IMR-90 (cell line): ENCODE measurements at regions not wholly inside any gene's neighbourhood (a gene's known extent, or its start where the extent isn't known, plus 50 kb on each side); places are given as distances from the start of the nearest gene placed in this dataset.

ENCODE experiments used
- BHLHE40 ChIP-seq: fragments of 150-350 bp; IDR thresholded peaks from 2 replicates; pipeline ENCODE4 v1.6.1; 2016; ENCODE audit warnings: mild to moderate bottlenecking, low read depth, low read length
- CEBPB ChIP-seq: IDR thresholded peaks from 2 replicates; pipeline ENCODE4 v1.6.1; 2012; ENCODE audit warnings: low read depth, low read length, improper control_type of control experiment
- CHD1 ChIP-seq: IDR thresholded peaks from 2 replicates; pipeline ENCODE4 v1.6.1; 2012; ENCODE audit warnings: low read depth, low read length, improper control_type of control experiment
- FOS ChIP-seq: fragments of 150-350 bp; IDR thresholded peaks from 2 replicates; pipeline ENCODE4 v1.6.1; 2016; ENCODE audit warnings: low read depth, low read length
- MAFK ChIP-seq: IDR thresholded peaks from 2 replicates; pipeline ENCODE4 v1.6.1; 2012; ENCODE audit warnings: low read depth, low read length, improper control_type of control experiment
- MAZ ChIP-seq: IDR thresholded peaks from 2 replicates; pipeline ENCODE4 v1.6.1; 2012; ENCODE audit warnings: low read depth, mild to moderate bottlenecking, low read length, improper control_type of control experiment, moderate library complexity, borderline replicate concordance
- NFE2L2 ChIP-seq: fragments of 150-350 bp; IDR thresholded peaks from 2 replicates; pipeline ENCODE4 v1.6.1; 2016; ENCODE audit warnings: low read depth, mild to moderate bottlenecking, low read length
- POLR2A ChIP-seq: IDR thresholded peaks from 2 replicates; pipeline ENCODE4 v1.6.1; 2012; ENCODE audit warnings: mild to moderate bottlenecking, low read depth, low read length
- RAD21 ChIP-seq: IDR thresholded peaks from 2 replicates; pipeline ENCODE4 v1.6.1; 2012; ENCODE audit warnings: low read length, improper control_type of control experiment
- RCOR1 ChIP-seq: IDR thresholded peaks from 2 replicates; pipeline ENCODE4 v1.6.1; 2012; ENCODE audit warnings: mild to moderate bottlenecking, low read length, improper control_type of control experiment; ENCODE audit not compliant: insufficient replicate concordance
- TF ChIP-seq, protein P1 (sequence below): conservative IDR thresholded peaks from 2 replicates; pipeline ENCODE4 v1.5.1; 2012; ENCODE audit warnings: mild to moderate bottlenecking, low read depth, low read length, improper control_type of control experiment
- TF ChIP-seq, protein P2 (sequence below): fragments of 150-350 bp; IDR thresholded peaks from 2 replicates; pipeline ENCODE4 v1.6.1; 2017; ENCODE audit warnings: mild to moderate bottlenecking, antibody characterized with exemption, low read length, low read depth
- TF ChIP-seq, protein P3 (sequence below): fragments of 150-350 bp; IDR thresholded peaks from 2 replicates; pipeline ENCODE4 v1.6.1; 2016; ENCODE audit warnings: low read depth, mild to moderate bottlenecking, low read length, moderate library complexity, borderline replicate concordance

DNA sequence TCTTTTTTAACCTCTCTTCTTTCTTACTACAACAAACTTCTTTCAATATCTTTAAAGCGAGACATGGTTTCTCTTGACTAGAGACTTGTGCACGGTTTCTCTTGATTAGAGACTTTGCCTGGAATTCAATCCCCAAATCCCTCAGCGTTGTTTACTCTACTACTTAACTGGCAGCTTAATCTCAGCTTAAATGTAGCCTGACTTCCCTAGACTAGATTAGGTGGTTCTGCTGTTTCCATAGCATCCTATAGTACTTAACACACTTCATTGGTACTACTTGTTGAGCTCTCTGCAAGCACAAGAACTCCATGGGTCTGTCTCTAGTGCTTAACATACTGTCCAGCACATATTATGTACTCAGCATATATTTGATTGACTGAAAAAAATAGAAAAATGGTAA lies 168.2 kb upstream of the GPR149 start:
- TF ChIP-seq, protein P1, sequence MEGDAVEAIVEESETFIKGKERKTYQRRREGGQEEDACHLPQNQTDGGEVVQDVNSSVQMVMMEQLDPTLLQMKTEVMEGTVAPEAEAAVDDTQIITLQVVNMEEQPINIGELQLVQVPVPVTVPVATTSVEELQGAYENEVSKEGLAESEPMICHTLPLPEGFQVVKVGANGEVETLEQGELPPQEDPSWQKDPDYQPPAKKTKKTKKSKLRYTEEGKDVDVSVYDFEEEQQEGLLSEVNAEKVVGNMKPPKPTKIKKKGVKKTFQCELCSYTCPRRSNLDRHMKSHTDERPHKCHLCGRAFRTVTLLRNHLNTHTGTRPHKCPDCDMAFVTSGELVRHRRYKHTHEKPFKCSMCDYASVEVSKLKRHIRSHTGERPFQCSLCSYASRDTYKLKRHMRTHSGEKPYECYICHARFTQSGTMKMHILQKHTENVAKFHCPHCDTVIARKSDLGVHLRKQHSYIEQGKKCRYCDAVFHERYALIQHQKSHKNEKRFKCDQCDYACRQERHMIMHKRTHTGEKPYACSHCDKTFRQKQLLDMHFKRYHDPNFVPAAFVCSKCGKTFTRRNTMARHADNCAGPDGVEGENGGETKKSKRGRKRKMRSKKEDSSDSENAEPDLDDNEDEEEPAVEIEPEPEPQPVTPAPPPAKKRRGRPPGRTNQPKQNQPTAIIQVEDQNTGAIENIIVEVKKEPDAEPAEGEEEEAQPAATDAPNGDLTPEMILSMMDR = no peak
- TF ChIP-seq NFE2L2 (no peak), POLR2A (no peak), MAZ (no peak), CHD1 (no peak), BHLHE40 (no peak), FOS (no peak), RAD21 (no peak), RCOR1 (no peak), MAFK (no peak), CEBPB (no peak)
- TF ChIP-seq, protein P2, sequence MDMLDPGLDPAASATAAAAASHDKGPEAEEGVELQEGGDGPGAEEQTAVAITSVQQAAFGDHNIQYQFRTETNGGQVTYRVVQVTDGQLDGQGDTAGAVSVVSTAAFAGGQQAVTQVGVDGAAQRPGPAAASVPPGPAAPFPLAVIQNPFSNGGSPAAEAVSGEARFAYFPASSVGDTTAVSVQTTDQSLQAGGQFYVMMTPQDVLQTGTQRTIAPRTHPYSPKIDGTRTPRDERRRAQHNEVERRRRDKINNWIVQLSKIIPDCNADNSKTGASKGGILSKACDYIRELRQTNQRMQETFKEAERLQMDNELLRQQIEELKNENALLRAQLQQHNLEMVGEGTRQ = no peak
- TF ChIP-seq, protein P3, sequence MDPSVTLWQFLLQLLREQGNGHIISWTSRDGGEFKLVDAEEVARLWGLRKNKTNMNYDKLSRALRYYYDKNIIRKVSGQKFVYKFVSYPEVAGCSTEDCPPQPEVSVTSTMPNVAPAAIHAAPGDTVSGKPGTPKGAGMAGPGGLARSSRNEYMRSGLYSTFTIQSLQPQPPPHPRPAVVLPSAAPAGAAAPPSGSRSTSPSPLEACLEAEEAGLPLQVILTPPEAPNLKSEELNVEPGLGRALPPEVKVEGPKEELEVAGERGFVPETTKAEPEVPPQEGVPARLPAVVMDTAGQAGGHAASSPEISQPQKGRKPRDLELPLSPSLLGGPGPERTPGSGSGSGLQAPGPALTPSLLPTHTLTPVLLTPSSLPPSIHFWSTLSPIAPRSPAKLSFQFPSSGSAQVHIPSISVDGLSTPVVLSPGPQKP = no peak
